ENCODE measurements at regions not wholly inside any gene's neighbourhood (a gene's known extent, or its start where the extent isn't known, plus 50 kb on each side); places are given as distances from the start of the nearest gene placed in this dataset.

GRCh38 chr5:110194191-110194590 is 504.5 kb downstream of the MAN2A1 start:
- no peak overlapping the region for H3K4me3 ChIP-seq (ENCODE audit: control insufficient read depth, low read depth, low read length)
- TF ChIP-seq, protein P1, sequence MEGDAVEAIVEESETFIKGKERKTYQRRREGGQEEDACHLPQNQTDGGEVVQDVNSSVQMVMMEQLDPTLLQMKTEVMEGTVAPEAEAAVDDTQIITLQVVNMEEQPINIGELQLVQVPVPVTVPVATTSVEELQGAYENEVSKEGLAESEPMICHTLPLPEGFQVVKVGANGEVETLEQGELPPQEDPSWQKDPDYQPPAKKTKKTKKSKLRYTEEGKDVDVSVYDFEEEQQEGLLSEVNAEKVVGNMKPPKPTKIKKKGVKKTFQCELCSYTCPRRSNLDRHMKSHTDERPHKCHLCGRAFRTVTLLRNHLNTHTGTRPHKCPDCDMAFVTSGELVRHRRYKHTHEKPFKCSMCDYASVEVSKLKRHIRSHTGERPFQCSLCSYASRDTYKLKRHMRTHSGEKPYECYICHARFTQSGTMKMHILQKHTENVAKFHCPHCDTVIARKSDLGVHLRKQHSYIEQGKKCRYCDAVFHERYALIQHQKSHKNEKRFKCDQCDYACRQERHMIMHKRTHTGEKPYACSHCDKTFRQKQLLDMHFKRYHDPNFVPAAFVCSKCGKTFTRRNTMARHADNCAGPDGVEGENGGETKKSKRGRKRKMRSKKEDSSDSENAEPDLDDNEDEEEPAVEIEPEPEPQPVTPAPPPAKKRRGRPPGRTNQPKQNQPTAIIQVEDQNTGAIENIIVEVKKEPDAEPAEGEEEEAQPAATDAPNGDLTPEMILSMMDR (IDR thresholded peaks at IDR 0.05; ENCODE audit: control insufficient read depth, insufficient read depth, low read depth, low read length, missing control alignments), result no peak
- DNase-seq (ENCODE audit: low read depth), result no peak

DNA sequence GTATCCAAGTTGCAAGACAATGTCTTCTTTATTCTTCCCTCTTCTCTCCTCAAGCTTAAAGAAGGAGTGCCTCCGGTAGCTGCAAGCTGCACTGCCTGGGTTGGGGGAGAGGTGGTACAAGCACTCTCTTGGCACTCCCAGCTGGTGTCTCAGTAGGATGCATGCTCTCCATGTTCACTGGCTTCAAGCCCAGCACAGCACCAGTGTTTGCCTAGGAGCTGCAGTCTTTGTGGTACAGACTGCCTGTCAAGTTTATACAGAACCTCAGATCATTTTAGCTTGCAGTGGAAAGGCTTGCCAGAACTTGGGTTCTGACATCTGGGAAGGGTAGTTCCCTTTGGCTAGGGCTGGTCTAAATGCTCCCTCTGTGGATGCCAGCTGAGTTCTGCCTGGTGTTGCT is 505.6 kb downstream of the MAN2A1 start:
- no peak for DNase-seq (ENCODE audit: low read depth)
- TF ChIP-seq, protein P1 (IDR thresholded peaks at IDR 0.05; ENCODE audit: control insufficient read depth, insufficient read depth, low read depth, low read length, missing control alignments), result no peak
- H3K4me3 ChIP-seq (ENCODE audit: control insufficient read depth, low read depth, low read length), result no peak overlapping the region

GRCh38 chr5:110201791-110202190 is 512.1 kb downstream of the MAN2A1 start:
- DNase-seq (ENCODE audit: low read depth), result no peak
- TF ChIP-seq, protein P1 (IDR thresholded peaks at IDR 0.05; ENCODE audit: control insufficient read depth, insufficient read depth, low read depth, low read length, missing control alignments), result no peak
- no peak overlapping the region for H3K4me3 ChIP-seq (ENCODE audit: control insufficient read depth, low read depth, low read length)

- H3K4me3 ChIP-seq (ENCODE audit: control insufficient read depth, low read depth, low read length), result no peak overlapping the region
- DNase-seq (ENCODE audit: low read depth), result no peak
- TF ChIP-seq, protein P1 (IDR thresholded peaks at IDR 0.05; ENCODE audit: control insufficient read depth, insufficient read depth, low read depth, low read length, missing control alignments), result no peak
Measured at GRCh38 chr5:110203661-110204060, 513.9 kb downstream of the MAN2A1 start.

GRCh38 chr5:110209401-110209800 is 517.1 kb downstream of the TMEM232 start:
- H3K4me3 ChIP-seq (ENCODE audit: control insufficient read depth, low read depth, low read length), result no peak overlapping the region
- TF ChIP-seq, protein P1 (IDR thresholded peaks at IDR 0.05; ENCODE audit: control insufficient read depth, insufficient read depth, low read depth, low read length, missing control alignments), result no peak

GRCh38 chr5:110218981-110219380 is 507.5 kb downstream of the TMEM232 start:
- no peak overlapping the region for H3K4me3 ChIP-seq (ENCODE audit: control insufficient read depth, low read depth, low read length)
- TF ChIP-seq, protein P1 (IDR thresholded peaks at IDR 0.05; ENCODE audit: control insufficient read depth, insufficient read depth, low read depth, low read length, missing control alignments), result no peak
- no peak for DNase-seq (ENCODE audit: low read depth)

More at GRCh38 chr5:110209401-110209800, 517.1 kb downstream of the TMEM232 start:
- DNase-seq (ENCODE audit: low read depth), result no peak

DNA sequence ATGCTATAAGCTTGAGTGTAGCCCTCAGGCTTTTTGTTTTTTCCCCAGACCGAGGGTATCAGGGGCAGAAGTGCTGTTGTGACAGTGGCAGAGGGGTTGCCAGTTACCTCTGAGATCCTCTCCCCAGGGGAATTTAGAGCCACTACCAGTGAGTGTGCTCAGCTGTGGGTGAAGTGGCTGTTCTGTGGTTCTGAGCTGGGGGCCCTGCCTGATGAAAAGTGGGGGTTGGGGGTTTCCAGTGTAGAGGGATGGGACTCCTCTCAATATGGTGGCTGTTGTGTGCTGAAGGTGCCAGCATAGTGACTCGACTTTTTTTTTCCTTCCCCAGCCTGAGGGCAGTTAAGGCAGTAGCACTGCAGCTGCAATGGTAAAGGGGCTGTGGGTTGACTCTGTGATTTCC is 506.7 kb downstream of the TMEM232 start:
- no peak overlapping the region for H3K4me3 ChIP-seq (ENCODE audit: control insufficient read depth, low read depth, low read length)
- DNase-seq (ENCODE audit: low read depth), result no peak
- TF ChIP-seq, protein P1 (IDR thresholded peaks at IDR 0.05; ENCODE audit: control insufficient read depth, insufficient read depth, low read depth, low read length, missing control alignments), result no peak
